Upper lobe of left lung (tissue), 4 donors: ENCODE measurements at regions not wholly inside any gene's neighbourhood (a gene's known extent, or its start where the extent isn't known, plus 50 kb on each side); places are given as distances from the start of the nearest gene placed in this dataset.
"Not testable (repeated sequence)": the region's sequence is repeated elsewhere in the genome, so short reads cannot be mapped to it uniquely, and the experiment has no call there.

Experiments
- EP300 ChIP-seq, 4 donors: sonication (generic); formaldehyde crosslinking; IDR thresholded peaks; one replicate each; pipeline ENCODE4 v1.5.1; 2017; ENCODE audit warnings: antibody characterized with exemption in 4 of 4, control low read depth in 2 of 4
- POLR2AphosphoS5 ChIP-seq, 2 donors: sonication (generic); formaldehyde crosslinking; IDR thresholded peaks; one replicate each; pipeline ENCODE4 v1.5.1; 2017; ENCODE audit warnings: antibody characterized with exemption in 2 of 2
- TF ChIP-seq, protein P1 (sequence below), 6 experiments: fragments of 450-650 bp in 4 of 6; fragments of 200-600 bp in 2 of 6; sonication (generic) in 2 of 6; IDR thresholded peaks; one replicate each; pipeline ENCODE4 v1.5.1; 2016 to 2019; ENCODE audit warnings: antibody characterized with exemption in 6 of 6

DNA sequence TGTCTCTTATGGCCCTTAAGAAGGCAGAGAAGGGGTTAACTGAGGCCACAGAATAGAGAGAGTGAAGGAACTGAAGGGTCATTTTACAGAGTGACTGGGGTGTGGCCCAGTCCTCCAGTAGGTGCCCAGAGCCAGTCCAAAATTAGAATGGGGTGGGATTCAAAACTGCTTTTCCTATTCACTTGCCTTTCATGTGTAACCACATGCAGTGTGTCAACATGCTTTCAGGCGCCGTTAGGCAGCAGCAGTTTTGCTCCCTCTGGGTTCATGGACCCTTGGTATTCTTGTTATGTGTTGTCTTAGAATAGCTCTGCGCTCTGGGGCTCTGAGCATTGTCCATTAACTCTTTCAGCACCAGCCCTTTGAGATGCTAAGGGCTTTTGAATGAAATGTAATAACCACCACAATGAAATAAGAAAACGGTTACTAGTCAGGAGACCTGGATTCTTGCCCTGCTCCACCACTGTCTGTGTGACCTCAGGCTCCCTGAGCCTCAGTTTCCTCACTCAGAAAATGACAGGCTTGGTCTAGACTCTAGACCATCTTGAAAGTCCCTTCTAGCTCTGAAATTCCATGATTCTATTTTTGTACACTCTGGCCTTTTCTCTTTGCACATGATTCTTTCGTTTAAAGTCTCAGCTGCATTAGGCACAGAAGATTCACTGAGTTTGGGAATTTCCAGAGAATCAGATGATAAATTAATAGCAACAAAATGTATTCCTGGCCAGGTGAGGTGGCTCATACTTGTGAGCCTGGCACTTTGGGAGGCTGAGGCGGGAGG lies 123.0 kb downstream of the SRGAP2 start:
- TF ChIP-seq, protein P1, sequence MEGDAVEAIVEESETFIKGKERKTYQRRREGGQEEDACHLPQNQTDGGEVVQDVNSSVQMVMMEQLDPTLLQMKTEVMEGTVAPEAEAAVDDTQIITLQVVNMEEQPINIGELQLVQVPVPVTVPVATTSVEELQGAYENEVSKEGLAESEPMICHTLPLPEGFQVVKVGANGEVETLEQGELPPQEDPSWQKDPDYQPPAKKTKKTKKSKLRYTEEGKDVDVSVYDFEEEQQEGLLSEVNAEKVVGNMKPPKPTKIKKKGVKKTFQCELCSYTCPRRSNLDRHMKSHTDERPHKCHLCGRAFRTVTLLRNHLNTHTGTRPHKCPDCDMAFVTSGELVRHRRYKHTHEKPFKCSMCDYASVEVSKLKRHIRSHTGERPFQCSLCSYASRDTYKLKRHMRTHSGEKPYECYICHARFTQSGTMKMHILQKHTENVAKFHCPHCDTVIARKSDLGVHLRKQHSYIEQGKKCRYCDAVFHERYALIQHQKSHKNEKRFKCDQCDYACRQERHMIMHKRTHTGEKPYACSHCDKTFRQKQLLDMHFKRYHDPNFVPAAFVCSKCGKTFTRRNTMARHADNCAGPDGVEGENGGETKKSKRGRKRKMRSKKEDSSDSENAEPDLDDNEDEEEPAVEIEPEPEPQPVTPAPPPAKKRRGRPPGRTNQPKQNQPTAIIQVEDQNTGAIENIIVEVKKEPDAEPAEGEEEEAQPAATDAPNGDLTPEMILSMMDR (IDR thresholded peaks at IDR 0.05) = not testable (repeated sequence)
- TF ChIP-seq POLR2AphosphoS5, EP300 (IDR thresholded peaks at IDR 0.05): not testable (repeated sequence)
